HG03064 (cell line): ENCODE measurements at regions not wholly inside any gene's neighbourhood (a gene's known extent, or its start where the extent isn't known, plus 50 kb on each side); places are given as distances from the start of the nearest gene placed in this dataset.
"Not testable (repeated sequence)": the region's sequence is repeated elsewhere in the genome, so short reads cannot be mapped to it uniquely, and the experiment has no call there.

ENCODE experiments used
- ATAC-seq: cut with Tn5 transposase; IDR thresholded peaks from one replicate; pipeline ENCODE4 v1.9.1; 2021; ENCODE audit warnings: low read depth; ENCODE audit not compliant: unreplicated experiment

- no peak for ATAC-seq
Measured at GRCh38 chr4:53722110-53722509, 130.8 kb upstream of the LNX1 start.

- no peak for ATAC-seq
Measured at GRCh38 chr4:53721263-53721662, 130.0 kb upstream of the LNX1 start.

- ATAC-seq, result no peak
Measured at GRCh38 chr4:53720776-53721175, 129.5 kb upstream of the LNX1 start.

- ATAC-seq, result no peak
Measured at GRCh38 chr4:53717064-53717549, 125.8 kb upstream of the LNX1 start.

- ATAC-seq, result no peak
Measured at GRCh38 chr4:53716471-53717063, 125.3 kb upstream of the LNX1 start.

- ATAC-seq, result no peak
Measured at GRCh38 chr4:53716011-53716410, 124.7 kb upstream of the LNX1 start.

GRCh38 chr4:53714236-53715140 is 123.2 kb upstream of the LNX1 start:
- ATAC-seq, result no peak

GRCh38 chr4:53713767-53714166 is 122.5 kb upstream of the LNX1 start:
- no peak for ATAC-seq

GRCh38 chr4:53713296-53713695 is 122.0 kb upstream of the LNX1 start:
- no peak for ATAC-seq

DNA sequence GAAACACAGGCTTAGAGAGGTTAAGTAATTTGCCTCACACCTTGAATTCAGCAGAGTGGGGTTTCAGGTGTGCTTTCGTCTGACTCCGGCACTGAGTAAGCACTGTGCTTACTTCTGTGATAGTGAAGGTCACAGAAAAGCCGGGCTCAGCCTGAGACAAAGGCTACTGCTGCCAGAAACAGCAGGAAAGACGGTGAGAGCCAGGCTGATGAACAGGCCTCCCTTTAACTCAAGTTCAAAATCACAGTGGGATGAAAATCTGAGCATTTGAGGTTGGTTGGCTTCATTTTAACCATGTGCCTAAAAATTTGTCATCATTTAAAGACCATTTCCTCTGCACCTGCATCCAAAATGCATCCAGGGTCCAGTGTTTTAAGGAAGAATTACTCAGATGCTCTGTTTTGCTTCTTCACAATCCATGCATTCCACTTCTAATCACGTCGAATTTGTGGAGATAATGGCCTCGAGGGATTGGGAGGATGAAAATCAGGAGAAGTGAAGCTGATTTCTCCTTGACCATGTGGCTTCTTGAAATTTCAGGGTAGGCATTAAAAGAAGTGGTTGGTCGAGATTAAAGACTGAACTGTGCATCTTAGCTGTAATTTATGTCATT is 121.2 kb upstream of the LNX1 start:
- ATAC-seq, result no peak

- ATAC-seq, result no peak
Measured at GRCh38 chr4:53711926-53712325, 120.6 kb upstream of the LNX1 start.

DNA sequence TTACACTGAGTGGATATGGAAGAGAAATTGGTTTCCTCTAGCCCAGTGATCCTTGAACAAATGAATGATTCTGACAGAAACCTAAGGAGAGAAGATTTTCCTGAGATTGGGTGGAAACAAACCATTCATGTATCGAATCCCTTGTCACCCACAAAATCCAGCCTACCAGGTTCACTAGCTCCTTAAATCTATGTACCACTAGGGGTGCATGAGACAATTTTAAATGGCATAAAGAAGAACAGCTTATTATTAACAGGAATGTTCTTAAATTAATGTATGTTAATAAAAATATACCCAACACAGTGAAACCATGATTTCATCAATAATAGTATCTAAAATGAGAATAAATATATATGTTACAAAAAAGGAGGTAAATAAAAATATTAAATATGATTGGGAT is 118.4 kb upstream of the LNX1 start:
- ATAC-seq, result no peak

DNA sequence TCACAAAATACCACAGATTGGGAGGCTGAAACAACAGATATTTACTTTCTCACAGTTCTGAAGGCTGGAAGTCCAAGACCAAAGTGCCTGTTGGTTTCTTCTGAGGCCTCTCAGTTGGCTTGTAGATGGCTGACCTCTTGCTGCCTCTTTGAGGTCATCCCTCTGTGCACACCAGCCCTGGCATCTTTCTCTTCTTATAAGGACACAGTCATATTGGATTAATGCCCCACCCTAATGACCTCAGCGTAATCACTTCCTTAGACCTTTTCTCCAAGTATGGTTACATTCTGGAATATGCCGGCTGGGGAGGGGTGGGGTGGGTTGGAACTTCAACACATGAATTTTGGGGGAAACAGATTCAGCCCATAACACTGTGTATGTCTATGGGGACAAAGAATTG is 116.2 kb upstream of the LNX1 start:
- no peak for ATAC-seq

GRCh38 chr4:53706422-53707032 is 115.2 kb upstream of the LNX1 start:
- no peak for ATAC-seq

DNA sequence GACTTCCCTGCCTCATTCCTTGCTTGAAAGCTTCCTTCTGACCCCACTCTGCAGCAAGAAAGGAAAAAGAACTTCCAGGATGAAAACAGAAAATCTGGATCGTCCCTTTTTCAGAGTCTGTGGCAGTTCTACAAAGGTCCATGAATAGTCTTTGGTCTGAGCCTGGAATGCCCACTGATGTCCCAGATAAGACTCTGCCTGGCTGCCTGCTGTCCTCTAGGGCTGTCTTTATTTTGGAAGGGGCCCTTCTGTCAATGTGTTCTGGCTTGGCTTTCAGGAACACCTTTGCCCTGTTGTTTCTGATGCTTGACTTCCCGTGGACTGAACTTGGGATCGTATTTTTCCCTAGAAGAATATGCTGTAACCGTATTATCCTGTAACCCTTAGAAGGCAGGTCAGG is 114.7 kb upstream of the LNX1 start:
- ATAC-seq, result no peak

- no peak for ATAC-seq
Measured at GRCh38 chr4:53705151-53705764, 114.0 kb upstream of the LNX1 start.

DNA sequence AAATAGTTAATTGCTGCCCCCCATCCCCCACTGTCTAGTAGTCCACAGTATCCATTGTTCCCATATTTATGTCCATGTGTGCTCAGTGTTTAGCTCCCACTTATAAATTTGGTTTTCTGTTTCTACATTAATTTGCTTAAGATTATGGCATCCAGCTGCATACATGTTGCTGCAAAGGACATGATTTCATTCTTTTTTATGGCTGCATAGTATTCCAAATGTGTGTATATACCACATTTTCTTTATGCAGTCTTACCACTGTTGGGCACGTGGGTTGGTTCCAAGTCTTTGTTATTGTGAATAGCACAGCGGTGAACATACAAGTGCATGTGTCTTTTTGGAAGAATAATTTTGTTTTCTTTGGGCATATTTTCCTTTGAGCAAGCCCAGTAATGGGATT is 113.0 kb upstream of the LNX1 start:
- no peak for ATAC-seq

- no peak for ATAC-seq
Measured at GRCh38 chr4:53703267-53703655, 112.0 kb upstream of the LNX1 start.

GRCh38 chr4:53702334-53703266 is 111.3 kb upstream of the LNX1 start:
- ATAC-seq, result peak; percentile 64

DNA sequence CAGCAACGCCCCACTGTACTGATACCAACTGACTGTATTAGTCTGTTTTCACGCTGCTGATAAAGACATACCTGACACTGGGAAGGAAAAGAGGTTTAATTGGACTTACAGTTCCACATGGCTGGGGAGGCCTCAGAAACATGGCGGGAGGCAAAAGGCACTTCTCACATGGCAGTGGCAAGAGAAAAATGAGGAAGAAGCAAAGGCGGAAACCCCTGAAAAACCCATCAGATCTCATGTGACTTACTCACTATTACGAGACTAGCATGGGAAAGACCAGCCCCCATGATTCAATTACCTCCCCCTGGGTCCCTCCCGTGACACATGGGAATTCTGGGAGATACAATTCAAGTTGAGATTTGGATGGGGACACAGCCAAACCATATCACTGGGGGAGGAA is 110.0 kb upstream of the LNX1 start:
- not testable (repeated sequence) for ATAC-seq
